ENCODE measurements at regions not wholly inside any gene's neighbourhood (a gene's known extent, or its start where the extent isn't known, plus 50 kb on each side); places are given as distances from the start of the nearest gene placed in this dataset.

DNA sequence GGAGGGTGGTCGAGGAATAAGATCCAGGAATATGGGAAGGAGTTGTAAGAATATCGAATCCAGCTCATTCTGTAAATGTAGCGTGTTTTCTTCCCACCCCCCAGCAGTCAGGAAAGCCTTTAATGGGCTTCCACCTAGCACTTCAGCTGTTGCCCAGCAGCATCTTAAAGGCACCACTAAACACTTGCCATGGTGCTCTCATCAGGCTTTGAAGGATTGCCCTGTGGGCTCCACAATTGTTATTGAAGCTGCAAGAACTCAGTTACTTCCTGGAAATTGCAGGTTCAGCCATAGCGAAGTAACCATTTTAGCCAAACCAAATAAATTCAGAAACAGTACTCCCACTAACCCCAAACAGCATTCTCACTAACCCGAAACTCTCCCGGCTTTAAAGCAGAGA lies 511.2 kb downstream of the PLPP3 start:
- Mint-ChIP-seq H3K36me3 (no peaks in the 10 kb centered on the region), H3K4me1 (no peaks in the 10 kb centered on the region), H3K27ac (no peak overlapping the region), H3K27me3 (no peaks in the 10 kb centered on the region), H3K9me3 (ENCODE audit: low read depth) (no peaks in the 10 kb centered on the region), H3K4me3 (no peak overlapping the region)
- ATAC-seq (no peak), DNase-seq (no peak)
- CTCF ChIA-PET: no interaction called here

DNA sequence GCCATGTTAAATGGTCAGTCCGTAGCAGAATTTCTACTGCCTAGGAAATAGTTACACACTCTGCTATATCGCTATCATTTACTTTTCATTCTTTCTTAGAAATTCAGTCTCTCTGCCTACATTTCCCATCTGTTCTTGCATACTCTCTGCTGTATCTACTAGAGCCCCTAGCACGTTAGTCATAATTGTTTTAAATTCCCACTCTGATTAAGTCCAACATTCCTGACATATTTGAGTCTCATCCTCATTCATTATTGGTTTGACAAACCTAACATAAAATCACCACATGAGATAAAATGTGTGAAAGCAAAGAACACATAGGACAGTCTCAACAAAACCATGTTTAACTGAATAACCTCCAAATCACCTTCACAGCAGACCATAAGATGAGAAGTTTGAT lies 513.6 kb downstream of the PLPP3 start:
- Mint-ChIP-seq H3K27ac (no peak overlapping the region), H3K4me3 (no peak overlapping the region), H3K27me3 (no peaks in the 10 kb centered on the region), H3K36me3 (no peaks in the 10 kb centered on the region), H3K9me3 (ENCODE audit: low read depth) (peaks cover 2% of the 10 kb centered on the region), H3K4me1 (no peaks in the 10 kb centered on the region)
- no peak for DNase-seq
- CTCF ChIA-PET: no interaction called here
- no peak for ATAC-seq

GRCh38 chr1:56064705-56065104 lies 514.7 kb downstream of the PLPP3 start:
- DNase-seq: no peak
- Mint-ChIP-seq H3K27me3 (no peaks in the 10 kb centered on the region), H3K4me1 (no peaks in the 10 kb centered on the region), H3K36me3 (no peaks in the 10 kb centered on the region), H3K4me3 (no peak overlapping the region), H3K9me3 (ENCODE audit: low read depth) (peaks cover 2% of the 10 kb centered on the region), H3K27ac (no peak overlapping the region)
- CTCF ChIA-PET: no interaction called here
- ATAC-seq: no peak

DNA sequence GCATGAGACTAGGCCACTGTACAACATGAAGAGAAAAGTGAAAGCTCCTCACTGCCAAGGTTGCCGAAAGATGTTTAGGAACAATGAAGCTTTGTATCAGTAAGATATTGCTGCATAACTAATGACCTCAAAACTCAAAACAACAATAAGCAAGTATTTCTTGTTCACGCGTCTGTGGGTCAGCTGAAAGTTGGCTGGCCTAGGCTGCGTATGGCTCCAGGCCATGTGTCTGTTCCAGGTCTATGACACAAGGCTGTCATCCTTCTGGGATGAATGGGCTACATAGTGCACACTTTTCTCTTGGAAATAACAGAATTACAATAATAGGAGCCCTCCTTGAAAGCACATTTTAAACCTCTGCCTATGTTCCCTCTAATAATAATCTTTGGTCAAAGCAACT lies 515.9 kb downstream of the PLPP3 start:
- peaks cover 2% of the 10 kb centered on the region for H3K9me3 Mint-ChIP-seq (ENCODE audit: low read depth)
- H3K4me3 Mint-ChIP-seq: no peak overlapping the region
- no peaks in the 10 kb centered on the region for H3K27me3 Mint-ChIP-seq
- CTCF ChIA-PET: no interaction called here
- no peaks in the 10 kb centered on the region for H3K4me1 Mint-ChIP-seq
- ATAC-seq: no peak
- no peak for DNase-seq
- no peak overlapping the region for H3K27ac Mint-ChIP-seq
- no peaks in the 10 kb centered on the region for H3K36me3 Mint-ChIP-seq

- Mint-ChIP-seq H3K27me3 (no peaks in the 10 kb centered on the region), H3K9me3 (ENCODE audit: low read depth) (peaks cover 2% of the 10 kb centered on the region), H3K4me1 (no peaks in the 10 kb centered on the region), H3K27ac (no peak overlapping the region), H3K4me3 (no peak overlapping the region), H3K36me3 (no peaks in the 10 kb centered on the region)
- CTCF ChIA-PET: no interaction called here
- no peak for ATAC-seq
- no peak for DNase-seq
Measured at GRCh38 chr1:56062625-56063024, 516.7 kb downstream of the PLPP3 start.

- no peak for ATAC-seq
- no peak overlapping the region for H3K27ac Mint-ChIP-seq
Measured at GRCh38 chr1:56061824-56062223, 517.5 kb downstream of the PLPP3 start.

DNA sequence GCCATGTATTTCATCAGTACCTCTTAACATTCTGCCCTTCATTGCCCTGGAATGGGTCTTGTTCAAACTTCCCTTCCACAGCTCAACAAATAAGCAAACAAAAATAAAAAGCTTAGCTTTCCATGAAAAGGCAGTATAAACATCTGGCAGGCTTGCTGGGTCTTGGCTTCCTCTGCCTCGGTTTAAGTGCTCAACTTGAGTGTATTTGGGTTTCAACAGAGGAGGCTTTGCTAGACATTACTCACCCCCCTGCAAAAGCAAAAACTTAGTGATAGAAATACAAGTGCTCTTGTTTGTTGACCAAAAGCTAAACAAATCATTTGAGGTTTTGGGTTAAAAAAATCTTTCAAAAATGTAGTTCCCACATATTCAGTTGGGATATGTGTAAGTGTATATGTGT lies 518.5 kb downstream of the PLPP3 start:
- Mint-ChIP-seq H3K27me3 (no peaks in the 10 kb centered on the region), H3K4me3 (no peak overlapping the region), H3K4me1 (no peaks in the 10 kb centered on the region), H3K9me3 (ENCODE audit: low read depth) (peaks cover 2% of the 10 kb centered on the region), H3K27ac (no peak overlapping the region), H3K36me3 (no peaks in the 10 kb centered on the region)
- DNase-seq (no peak), ATAC-seq (no peak)
- CTCF ChIA-PET: no interaction called here

More at GRCh38 chr1:56061824-56062223, 517.5 kb downstream of the PLPP3 start:
- Mint-ChIP-seq H3K4me1 (no peaks in the 10 kb centered on the region), H3K9me3 (ENCODE audit: low read depth) (peaks cover 2% of the 10 kb centered on the region), H3K27me3 (no peaks in the 10 kb centered on the region), H3K36me3 (no peaks in the 10 kb centered on the region), H3K4me3 (no peak overlapping the region)
- CTCF ChIA-PET: no interaction called here
- no peak for DNase-seq

GRCh38 chr1:56057466-56058405 lies 521.6 kb downstream of the PLPP3 start:
- Mint-ChIP-seq H3K9me3 (ENCODE audit: low read depth) (peaks cover 2% of the 10 kb centered on the region), H3K27ac (no peak overlapping the region), H3K4me3 (no peak overlapping the region), H3K27me3 (no peaks in the 10 kb centered on the region), H3K36me3 (no peaks in the 10 kb centered on the region), H3K4me1 (no peaks in the 10 kb centered on the region)
- no peak for DNase-seq
- ATAC-seq: no peak
- CTCF ChIA-PET: no interaction called here

GRCh38 chr1:56056438-56057287 lies 522.7 kb downstream of the PLPP3 start:
- no peak overlapping the region for H3K4me3 Mint-ChIP-seq
- H3K4me1 Mint-ChIP-seq: no peaks in the 10 kb centered on the region
- DNase-seq: no peak
- H3K27me3 Mint-ChIP-seq: no peaks in the 10 kb centered on the region
- CTCF ChIA-PET: no interaction called here
- no peak for ATAC-seq
- H3K9me3 Mint-ChIP-seq (ENCODE audit: low read depth): no peaks in the 10 kb centered on the region
- H3K27ac Mint-ChIP-seq: no peak overlapping the region
- no peaks in the 10 kb centered on the region for H3K36me3 Mint-ChIP-seq

- ATAC-seq (no peak), DNase-seq (no peak)
- Mint-ChIP-seq H3K27me3 (no peaks in the 10 kb centered on the region), H3K4me1 (no peaks in the 10 kb centered on the region), H3K36me3 (no peaks in the 10 kb centered on the region), H3K4me3 (no peak overlapping the region), H3K27ac (no peak overlapping the region), H3K9me3 (ENCODE audit: low read depth) (no peaks in the 10 kb centered on the region)
- CTCF ChIA-PET: no interaction called here
Measured at GRCh38 chr1:56054959-56055358, 524.4 kb downstream of the PLPP3 start.

DNA sequence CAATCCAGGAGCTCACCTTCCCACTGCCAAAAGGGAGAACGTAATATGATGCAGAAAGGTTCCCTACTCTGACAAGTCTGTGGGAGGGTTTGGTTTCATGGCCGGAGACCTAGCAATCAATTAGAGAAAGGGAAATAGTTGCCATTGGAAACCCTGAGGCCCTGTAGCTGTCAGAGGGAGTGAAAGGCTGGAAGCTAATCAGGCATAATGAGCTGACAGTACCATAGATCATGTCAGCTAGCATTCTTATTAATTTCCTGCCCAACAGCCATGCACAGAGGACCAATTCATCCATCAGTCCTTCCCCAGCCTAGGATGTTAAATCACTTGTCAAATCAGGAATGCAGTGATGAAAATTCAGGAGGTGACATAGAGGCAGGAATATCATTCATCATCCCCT lies 527.3 kb downstream of the PLPP3 start:
- Mint-ChIP-seq H3K36me3 (no peaks in the 10 kb centered on the region), H3K27me3 (no peaks in the 10 kb centered on the region), H3K4me1 (no peaks in the 10 kb centered on the region), H3K27ac (no peak overlapping the region), H3K4me3 (no peak overlapping the region), H3K9me3 (ENCODE audit: low read depth) (no peaks in the 10 kb centered on the region)
- ATAC-seq (no peak), DNase-seq (no peak)
- CTCF ChIA-PET: no interaction called here

DNA sequence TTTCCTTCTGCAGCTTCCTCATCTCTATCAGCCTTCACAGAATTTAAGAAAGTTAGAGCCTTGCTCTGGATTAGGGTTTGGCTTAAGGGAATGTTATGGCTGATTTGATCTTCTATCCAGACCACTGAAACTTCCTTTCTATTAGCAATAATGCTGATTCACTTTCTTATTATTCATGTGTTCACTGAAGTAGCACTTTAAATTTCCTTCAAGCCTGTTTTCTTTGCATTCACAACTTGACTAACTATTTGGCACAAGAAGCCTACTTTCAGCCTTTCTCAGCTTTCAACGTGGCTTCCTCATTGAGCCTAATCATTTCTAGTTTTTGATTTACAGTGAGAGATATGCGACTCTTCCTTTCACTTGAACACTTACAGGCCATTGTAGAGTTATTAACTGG lies 528.5 kb downstream of the PLPP3 start:
- no peak overlapping the region for H3K27ac Mint-ChIP-seq
- no peak overlapping the region for H3K4me3 Mint-ChIP-seq
- no peaks in the 10 kb centered on the region for H3K27me3 Mint-ChIP-seq
- DNase-seq: no peak
- no peaks in the 10 kb centered on the region for H3K9me3 Mint-ChIP-seq (ENCODE audit: low read depth)
- ATAC-seq: no peak
- H3K36me3 Mint-ChIP-seq: no peaks in the 10 kb centered on the region
- no peaks in the 10 kb centered on the region for H3K4me1 Mint-ChIP-seq
- CTCF ChIA-PET: no interaction called here

GRCh38 chr1:56045477-56045876 lies 533.9 kb downstream of the PLPP3 start:
- H3K4me1 Mint-ChIP-seq: no peaks in the 10 kb centered on the region
- DNase-seq (no peak), ATAC-seq (no peak)
- no peak overlapping the region for H3K27ac Mint-ChIP-seq
- CTCF ChIA-PET: no interaction called here
- H3K9me3 Mint-ChIP-seq (ENCODE audit: low read depth): peaks cover 5% of the 10 kb centered on the region
- no peaks in the 10 kb centered on the region for H3K36me3 Mint-ChIP-seq
- no peak overlapping the region for H3K4me3 Mint-ChIP-seq
- no peaks in the 10 kb centered on the region for H3K27me3 Mint-ChIP-seq

DNA sequence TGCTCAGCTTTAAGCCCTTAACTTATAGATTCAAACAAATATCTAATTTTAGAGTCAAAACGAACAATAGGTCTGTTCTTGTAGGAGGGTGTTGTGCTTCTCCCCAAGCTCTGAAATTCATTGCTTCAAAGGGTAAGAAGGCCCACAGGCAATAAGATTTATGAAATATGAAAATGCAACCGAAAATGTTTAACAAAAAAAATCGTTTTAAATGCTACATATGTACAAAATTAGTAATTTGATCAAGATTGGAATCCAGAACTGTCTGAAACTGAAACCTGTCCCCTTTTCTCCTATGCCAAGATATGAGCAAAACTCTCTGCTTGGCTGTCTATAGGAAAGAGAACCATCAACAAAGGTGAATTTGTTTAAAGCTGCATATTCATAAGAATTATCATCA lies 534.3 kb downstream of the PLPP3 start:
- Mint-ChIP-seq H3K9me3 (ENCODE audit: low read depth) (peaks cover 5% of the 10 kb centered on the region), H3K27ac (no peak overlapping the region), H3K27me3 (no peaks in the 10 kb centered on the region), H3K4me3 (no peak overlapping the region), H3K36me3 (no peaks in the 10 kb centered on the region), H3K4me1 (no peaks in the 10 kb centered on the region)
- CTCF ChIA-PET: no interaction called here
- ATAC-seq (no peak), DNase-seq (no peak)

Data from activated CD8-positive, alpha-beta memory T cell treated with anti-CD3 and anti-CD28 coated beads, Interleukin-2, amount 10 ng/mL, durations not matched to agents 7 days and 5 days (primary cell).